ENCODE measurements at regions not wholly inside any gene's neighbourhood (a gene's known extent, or its start where the extent isn't known, plus 50 kb on each side); places are given as distances from the start of the nearest gene placed in this dataset.
A peak's percentile ranks its signal among the peaks of the same experiment; 100 is the strongest.

GRCh38 chr2:39872748-39873147 is 93.7 kb upstream of the THUMPD2 start:
- DNase-seq (ENCODE audit: low read depth in 2 of 2): no peak
- Histone ChIP-seq H3K4me1 (ENCODE audit: control insufficient read depth, extremely low read depth, insufficient read depth, low read length) (peaks cover 13% of the 10 kb centered on the region), H3K4me2 (ENCODE audit: extremely low read depth, insufficient read depth, low read length) (no peak overlapping the region), H3K27ac (ENCODE audit: insufficient read depth, low read length) (no peak overlapping the region), H3K9ac (ENCODE audit: insufficient read depth, low read length) (no peak overlapping the region), H3K79me2 (ENCODE audit: control insufficient read depth, insufficient read depth, low read length) (no peaks in the 10 kb centered on the region), H3K36me3 (ENCODE audit: control insufficient read depth, insufficient read depth, low read length) (no peaks in the 10 kb centered on the region), H3K9me3 (ENCODE audit: control insufficient read depth, insufficient read depth, low read depth, low read length) (no peaks in the 10 kb centered on the region), H3K27me3 (ENCODE audit: control insufficient read depth, insufficient read depth, low read length) (no peaks in the 10 kb centered on the region), H4K20me1 (ENCODE audit: control insufficient read depth, extremely low read depth, insufficient read depth, low read length) (no peaks in the 10 kb centered on the region), H2AFZ (ENCODE audit: low read length) (no peak overlapping the region), H3K4me3 (replicated peaks in 1 of 4; ENCODE audit: control extremely low read depth in 1 of 4, insufficient read depth in 1 of 4, low read depth in 3 of 4, low read length in 4 of 4) (no peak overlapping the region)
- TF ChIP-seq, protein P1, sequence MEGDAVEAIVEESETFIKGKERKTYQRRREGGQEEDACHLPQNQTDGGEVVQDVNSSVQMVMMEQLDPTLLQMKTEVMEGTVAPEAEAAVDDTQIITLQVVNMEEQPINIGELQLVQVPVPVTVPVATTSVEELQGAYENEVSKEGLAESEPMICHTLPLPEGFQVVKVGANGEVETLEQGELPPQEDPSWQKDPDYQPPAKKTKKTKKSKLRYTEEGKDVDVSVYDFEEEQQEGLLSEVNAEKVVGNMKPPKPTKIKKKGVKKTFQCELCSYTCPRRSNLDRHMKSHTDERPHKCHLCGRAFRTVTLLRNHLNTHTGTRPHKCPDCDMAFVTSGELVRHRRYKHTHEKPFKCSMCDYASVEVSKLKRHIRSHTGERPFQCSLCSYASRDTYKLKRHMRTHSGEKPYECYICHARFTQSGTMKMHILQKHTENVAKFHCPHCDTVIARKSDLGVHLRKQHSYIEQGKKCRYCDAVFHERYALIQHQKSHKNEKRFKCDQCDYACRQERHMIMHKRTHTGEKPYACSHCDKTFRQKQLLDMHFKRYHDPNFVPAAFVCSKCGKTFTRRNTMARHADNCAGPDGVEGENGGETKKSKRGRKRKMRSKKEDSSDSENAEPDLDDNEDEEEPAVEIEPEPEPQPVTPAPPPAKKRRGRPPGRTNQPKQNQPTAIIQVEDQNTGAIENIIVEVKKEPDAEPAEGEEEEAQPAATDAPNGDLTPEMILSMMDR (conservative IDR thresholded peaks at IDR 0.05 in 1 of 2, IDR thresholded peaks at IDR 0.05 in 1 of 2; ENCODE audit: low read depth in 1 of 2, low read length in 2 of 2): no peak
- TF ChIP-seq EZH2 (IDR thresholded peaks at IDR 0.05; ENCODE audit: low read length, missing control alignments): no peak

- Histone ChIP-seq H3K27ac (ENCODE audit: insufficient read depth, low read length) (no peak overlapping the region), H3K36me3 (ENCODE audit: control insufficient read depth, insufficient read depth, low read length) (no peaks in the 10 kb centered on the region), H3K4me3 (replicated peaks in 1 of 4; ENCODE audit: control extremely low read depth in 1 of 4, insufficient read depth in 1 of 4, low read depth in 3 of 4, low read length in 4 of 4) (no peak overlapping the region), H2AFZ (ENCODE audit: low read length) (no peak overlapping the region), H3K27me3 (ENCODE audit: control insufficient read depth, insufficient read depth, low read length) (no peaks in the 10 kb centered on the region), H3K79me2 (ENCODE audit: control insufficient read depth, insufficient read depth, low read length) (no peaks in the 10 kb centered on the region), H3K9me3 (ENCODE audit: control insufficient read depth, insufficient read depth, low read depth, low read length) (no peaks in the 10 kb centered on the region), H3K4me1 (ENCODE audit: control insufficient read depth, extremely low read depth, insufficient read depth, low read length) (peaks cover 13% of the 10 kb centered on the region), H4K20me1 (ENCODE audit: control insufficient read depth, extremely low read depth, insufficient read depth, low read length) (no peaks in the 10 kb centered on the region), H3K9ac (ENCODE audit: insufficient read depth, low read length) (no peak overlapping the region), H3K4me2 (ENCODE audit: extremely low read depth, insufficient read depth, low read length) (peak overlapping the region; percentile 48)
- peak; percentile 53 to 99 for DNase-seq (ENCODE audit: low read depth in 2 of 2)
- TF ChIP-seq, protein P1 (conservative IDR thresholded peaks at IDR 0.05 in 1 of 2, IDR thresholded peaks at IDR 0.05 in 1 of 2; ENCODE audit: low read depth in 1 of 2, low read length in 2 of 2): no peak
- no peak for TF ChIP-seq EZH2 (IDR thresholded peaks at IDR 0.05; ENCODE audit: low read length, missing control alignments)
These were observed 92.3 kb upstream of the THUMPD2 start for GRCh38 chr2:39871291-39871761.

DNA sequence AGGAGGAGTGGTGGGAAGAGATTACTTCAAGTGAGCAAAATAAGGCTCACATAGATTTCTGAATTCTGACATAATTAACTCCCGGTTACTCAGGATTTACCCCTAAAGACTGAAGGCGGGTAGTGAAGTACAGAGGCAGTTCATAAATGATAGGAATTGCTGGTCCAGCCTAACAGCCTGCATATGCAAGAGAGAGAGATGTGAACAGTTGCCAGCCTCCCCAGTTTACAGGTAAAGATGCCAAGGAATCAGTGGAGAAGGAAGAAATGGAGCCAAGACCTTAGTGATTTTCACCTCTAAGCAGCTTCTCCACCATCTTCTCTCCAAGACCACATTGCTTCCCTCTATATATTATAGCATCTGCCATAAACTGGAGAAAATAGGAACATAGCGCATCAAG is 91.8 kb upstream of the THUMPD2 start:
- H3K79me2 ChIP-seq (ENCODE audit: control insufficient read depth, insufficient read depth, low read length): no peaks in the 10 kb centered on the region

More for the DNA sequence above, 91.8 kb upstream of the THUMPD2 start:
- Histone ChIP-seq H2AFZ (ENCODE audit: low read length) (no peak overlapping the region), H4K20me1 (ENCODE audit: control insufficient read depth, extremely low read depth, insufficient read depth, low read length) (no peaks in the 10 kb centered on the region), H3K36me3 (ENCODE audit: control insufficient read depth, insufficient read depth, low read length) (no peaks in the 10 kb centered on the region), H3K9me3 (ENCODE audit: control insufficient read depth, insufficient read depth, low read depth, low read length) (no peaks in the 10 kb centered on the region), H3K27me3 (ENCODE audit: control insufficient read depth, insufficient read depth, low read length) (no peaks in the 10 kb centered on the region), H3K4me2 (ENCODE audit: extremely low read depth, insufficient read depth, low read length) (peak overlapping the region; percentile 48), H3K4me3 (replicated peaks in 1 of 4; ENCODE audit: control extremely low read depth in 1 of 4, insufficient read depth in 1 of 4, low read depth in 3 of 4, low read length in 4 of 4) (no peak overlapping the region), H3K27ac (ENCODE audit: insufficient read depth, low read length) (no peak overlapping the region), H3K9ac (ENCODE audit: insufficient read depth, low read length) (no peak overlapping the region), H3K4me1 (ENCODE audit: control insufficient read depth, extremely low read depth, insufficient read depth, low read length) (peaks cover 10% of the 10 kb centered on the region)
- TF ChIP-seq EZH2 (IDR thresholded peaks at IDR 0.05; ENCODE audit: low read length, missing control alignments): no peak
- TF ChIP-seq, protein P1 (conservative IDR thresholded peaks at IDR 0.05 in 1 of 2, IDR thresholded peaks at IDR 0.05 in 1 of 2; ENCODE audit: low read depth in 1 of 2, low read length in 2 of 2): no peak
- DNase-seq (ENCODE audit: low read depth in 2 of 2): no peak

All from fibroblast of lung (primary cell).